ENCODE measurements at regions not wholly inside any gene's neighbourhood (a gene's known extent, or its start where the extent isn't known, plus 50 kb on each side); places are given as distances from the start of the nearest gene placed in this dataset.
"Not testable (repeated sequence)": the region's sequence is repeated elsewhere in the genome, so short reads cannot be mapped to it uniquely, and the experiment has no call there.

- no peak for DNase-seq
Observed at GRCh38 chr14:84068288-84068687, 1461.7 kb upstream of the FLRT2 start.

- no peak for DNase-seq
Observed at GRCh38 chr14:84071061-84071460, 1458.9 kb upstream of the FLRT2 start.

- DNase-seq = no peak
Observed at GRCh38 chr14:84074626-84075025, 1455.3 kb upstream of the FLRT2 start.

DNA sequence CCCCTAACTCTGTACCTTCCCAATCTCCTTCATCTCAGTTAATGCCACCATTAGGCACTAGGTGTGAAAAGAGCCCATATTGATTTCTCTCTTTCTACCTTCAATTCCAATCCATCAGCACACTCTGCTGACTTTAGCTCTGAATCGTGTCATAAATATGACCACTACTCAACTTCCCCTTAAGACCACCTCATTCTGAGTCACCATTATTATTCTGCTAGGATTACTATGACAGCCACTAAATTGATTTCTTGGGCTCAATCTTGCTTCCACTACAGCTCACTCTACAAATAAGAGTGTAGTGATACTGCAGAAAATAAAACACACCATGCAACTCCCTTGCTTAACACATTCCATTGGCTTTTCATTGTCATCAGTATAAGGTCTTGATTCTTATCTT is 1449.0 kb upstream of the FLRT2 start:
- DNase-seq = no peak

- DNase-seq = no peak
Observed at GRCh38 chr14:84084056-84084630, 1445.8 kb upstream of the FLRT2 start.

GRCh38 chr14:84085493-84085892 is 1444.5 kb upstream of the FLRT2 start:
- no peak for DNase-seq

DNA sequence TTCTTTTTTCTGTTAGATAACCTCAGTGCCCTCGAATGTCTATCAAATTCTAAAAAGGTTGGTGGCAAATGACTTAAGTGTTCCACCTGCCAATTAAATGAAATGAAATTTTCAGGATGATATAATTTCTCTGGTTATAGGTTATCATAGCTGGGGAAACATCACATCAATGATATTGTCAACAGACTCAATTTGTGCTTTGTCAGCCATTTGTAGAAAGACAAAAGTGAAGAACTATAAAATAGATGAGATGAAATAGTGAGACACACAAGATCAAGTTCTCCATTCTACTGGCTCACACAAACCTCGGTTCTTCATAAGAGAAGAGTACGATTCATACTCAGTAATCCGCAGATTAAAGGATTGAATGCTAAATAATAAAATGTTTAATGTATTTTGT is 1443.2 kb upstream of the FLRT2 start:
- DNase-seq = no peak

- no peak for DNase-seq
Observed at GRCh38 chr14:84087986-84088531, 1441.9 kb upstream of the FLRT2 start.

- no peak for DNase-seq
Observed at GRCh38 chr14:84090837-84091236, 1439.1 kb upstream of the FLRT2 start.

GRCh38 chr14:84095681-84096080 is 1434.3 kb upstream of the FLRT2 start:
- DNase-seq = no peak

GRCh38 chr14:84098261-84098660 is 1431.7 kb upstream of the FLRT2 start:
- DNase-seq = no peak

DNA sequence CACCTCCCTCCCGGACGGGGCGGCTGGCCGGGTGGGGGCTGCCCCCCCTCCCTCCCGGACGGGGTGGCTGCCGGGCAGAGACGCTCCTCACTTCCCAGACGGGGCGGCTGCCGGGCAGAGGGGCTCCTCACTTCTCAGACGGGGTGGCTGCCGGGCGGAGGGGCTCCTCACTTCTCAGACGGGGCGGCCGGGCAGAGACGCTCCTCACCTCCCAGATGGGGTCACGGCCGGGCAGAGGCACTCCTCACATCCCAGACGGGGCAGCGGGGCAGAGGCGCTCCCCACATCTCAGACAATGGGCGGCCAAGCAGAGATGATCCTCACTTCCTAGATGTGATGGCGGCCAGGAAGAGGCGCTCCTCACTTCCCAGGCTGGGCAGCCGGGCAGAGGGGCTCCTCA is 1430.4 kb upstream of the FLRT2 start:
- not testable (repeated sequence) for DNase-seq

DNA sequence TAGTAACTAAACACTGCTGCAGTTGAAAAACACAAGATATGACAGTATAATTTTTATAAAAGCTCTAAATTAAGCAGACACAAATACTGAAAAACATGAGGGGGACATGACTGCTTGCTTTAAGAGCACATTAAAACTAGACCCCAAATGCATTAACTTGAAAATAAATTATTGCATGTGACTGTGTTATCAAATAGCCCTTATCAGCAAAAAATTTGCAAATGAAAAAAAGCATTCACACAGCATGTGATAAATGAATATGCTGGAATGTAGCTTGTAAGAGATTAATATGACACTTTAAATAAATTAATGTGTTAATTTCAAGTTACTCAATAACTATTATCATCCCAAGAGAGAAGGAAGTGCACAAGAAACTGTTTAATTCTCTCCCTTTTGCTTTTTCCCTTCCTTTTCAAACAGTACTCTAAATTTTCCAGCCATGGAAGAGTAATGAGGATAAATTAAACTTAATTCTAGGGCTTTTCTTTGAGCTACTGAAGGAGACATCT is 1422.1 kb upstream of the FLRT2 start:
- no peak for DNase-seq

DNA sequence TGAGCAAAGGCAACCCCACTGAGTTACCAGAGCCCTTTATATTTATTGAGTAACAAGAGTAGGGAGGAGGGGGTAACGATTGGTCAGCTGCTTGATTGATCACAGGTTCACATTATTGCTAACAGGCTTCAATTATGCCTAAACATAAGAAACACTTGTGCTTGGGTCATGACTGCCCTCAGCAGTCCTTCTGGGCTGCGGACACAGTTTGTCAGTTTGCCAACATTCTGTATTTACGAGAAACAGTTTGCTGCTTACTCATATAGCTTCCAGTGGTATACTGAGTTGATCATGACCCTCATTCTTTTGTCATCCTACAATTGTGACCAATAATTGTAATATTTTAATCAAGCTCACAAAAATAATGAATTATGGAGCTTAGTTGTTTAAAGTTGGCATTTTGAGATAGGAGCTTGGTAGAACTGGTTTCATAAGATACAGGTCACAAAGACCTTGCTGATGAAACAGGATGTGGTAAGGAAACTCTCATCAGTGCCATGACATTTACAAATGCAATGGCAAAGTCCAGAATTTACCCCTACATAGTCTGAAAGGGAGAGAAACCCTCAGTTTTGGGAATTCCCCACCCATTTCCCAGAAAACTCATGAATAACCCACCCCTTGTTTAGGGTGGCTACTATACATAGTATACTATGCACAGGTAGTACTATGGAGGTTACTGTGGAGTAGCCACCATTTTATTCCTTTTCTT is 1421.0 kb upstream of the FLRT2 start:
- DNase-seq = no peak

GRCh38 chr14:84112589-84112988 is 1417.4 kb upstream of the FLRT2 start:
- no peak for DNase-seq

GRCh38 chr14:84125676-84126075 is 1404.3 kb upstream of the FLRT2 start:
- DNase-seq = no peak

DNA sequence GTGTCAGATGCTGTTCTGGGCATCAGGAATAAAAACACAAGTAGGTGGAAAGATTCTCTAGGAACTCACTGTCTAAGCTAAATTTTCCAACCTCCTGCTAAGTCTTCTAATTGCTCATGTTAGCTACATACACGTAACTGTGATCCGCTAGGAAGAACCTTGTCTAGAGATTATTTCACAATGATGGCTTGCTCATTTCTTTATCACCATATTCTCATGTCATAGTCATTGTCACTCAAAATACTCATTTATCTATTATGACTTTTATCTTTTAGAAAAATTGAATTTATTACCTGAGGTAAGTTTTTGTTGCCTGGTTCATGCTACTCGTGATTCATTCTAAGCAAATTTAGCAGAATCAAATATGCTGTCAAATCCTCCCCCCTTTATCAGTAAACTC is 1402.4 kb upstream of the FLRT2 start:
- no peak for DNase-seq

GRCh38 chr14:84128050-84128449 is 1401.9 kb upstream of the FLRT2 start:
- DNase-seq = no peak

GRCh38 chr14:84129007-84129406 is 1400.9 kb upstream of the FLRT2 start:
- no peak for DNase-seq

DNA sequence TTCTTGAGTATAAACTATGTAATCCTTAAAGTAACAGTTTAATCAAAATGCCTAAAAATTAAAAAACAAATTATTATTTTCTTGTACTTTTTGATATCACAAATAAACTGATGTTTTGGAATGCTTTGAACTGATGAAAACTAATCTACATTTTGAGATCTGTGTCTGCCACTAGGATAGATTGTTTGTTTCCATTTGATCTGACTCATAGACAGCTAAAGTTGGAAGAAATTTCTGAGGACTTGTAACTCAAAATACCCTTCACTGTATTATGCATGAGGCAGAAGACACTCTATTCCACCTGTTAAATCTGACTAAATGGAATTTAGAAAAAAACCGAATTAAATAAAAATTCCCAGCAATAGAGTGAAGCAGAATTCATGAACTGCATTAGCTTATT is 1400.0 kb upstream of the FLRT2 start:
- no peak for DNase-seq

DNA sequence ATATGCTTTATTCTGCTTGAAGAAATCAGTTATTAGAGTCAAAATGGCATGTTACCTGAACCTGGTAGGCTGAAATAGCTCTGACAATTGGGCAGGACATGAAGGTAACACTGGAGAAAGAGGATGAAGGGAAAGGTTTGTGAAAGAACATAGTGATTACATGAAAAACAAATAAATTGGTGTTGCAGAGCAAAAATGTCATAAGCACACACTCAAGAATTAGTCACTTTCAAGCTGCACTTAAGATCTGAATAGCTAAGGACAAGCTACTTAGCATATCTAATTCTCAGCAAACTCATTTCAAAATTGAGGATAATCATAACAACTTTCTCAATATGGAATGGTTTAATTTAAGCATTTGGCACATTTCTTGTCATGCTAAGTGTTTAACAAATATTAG is 1398.0 kb upstream of the FLRT2 start:
- no peak for DNase-seq

- DNase-seq = no peak
Observed at GRCh38 chr14:84144166-84144565, 1385.8 kb upstream of the FLRT2 start.

DNA sequence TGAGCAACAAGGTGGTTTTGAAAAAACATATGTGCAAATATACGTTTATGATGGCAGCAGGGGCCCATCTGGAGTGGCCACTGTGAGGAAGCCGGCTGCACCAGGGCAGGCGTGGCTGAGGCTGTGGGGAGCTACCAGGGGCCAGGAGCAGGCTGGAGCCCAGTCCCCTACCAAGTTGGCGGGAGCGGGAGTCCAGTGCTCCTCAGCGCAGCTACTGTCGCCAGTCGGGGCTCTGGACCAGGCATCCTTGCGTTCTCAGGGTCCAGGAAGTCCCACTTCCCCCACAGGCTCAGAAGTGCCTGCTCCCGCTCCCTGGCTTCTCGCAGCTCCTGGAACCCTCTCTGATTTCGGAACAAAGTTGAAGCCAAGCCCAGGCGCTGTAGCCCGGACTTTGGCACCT is 1377.5 kb upstream of the FLRT2 start:
- no peak for DNase-seq

GRCh38 chr14:84162633-84163032 is 1367.3 kb upstream of the FLRT2 start:
- no peak for DNase-seq

DNA sequence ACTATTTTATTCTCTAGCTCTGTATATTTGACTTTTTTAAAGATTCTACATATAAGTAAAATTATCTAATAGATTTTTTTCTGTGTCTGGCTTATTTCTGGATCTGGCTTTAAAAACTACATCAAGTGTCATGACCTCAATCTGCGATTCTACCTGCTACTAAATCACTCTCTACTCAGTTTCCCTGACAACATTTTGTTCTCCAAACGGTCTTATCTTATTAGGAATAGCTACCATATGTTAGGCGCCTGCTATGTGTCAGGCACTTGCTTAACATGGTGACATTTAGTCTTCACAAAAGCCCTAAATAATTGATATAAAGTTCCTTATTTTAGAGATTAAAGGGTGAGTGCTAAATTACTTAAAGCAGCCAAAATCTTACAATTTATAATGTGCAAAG is 1362.9 kb upstream of the FLRT2 start:
- DNase-seq = no peak
